Breast epithelium (tissue), 4 donors: ENCODE measurements at regions not wholly inside any gene's neighbourhood (a gene's known extent, or its start where the extent isn't known, plus 50 kb on each side); places are given as distances from the start of the nearest gene placed in this dataset.

Source experiments
- DNase-seq, 2 donors: peaks; one replicate each; pipeline ENCODE4 v3.0.0-alpha.2; 2019; ENCODE audit warnings: low spot score in 2 of 2
- H3K27ac ChIP-seq, 2 donors: fragments of 200-600 bp; sonication (generic) in 1 of 2; one replicate each; pipeline ENCODE4 v1.5.1; 2016 to 2019; ENCODE audit warnings: mild to moderate bottlenecking in 1 of 2
- H3K27me3 ChIP-seq, 2 donors: fragments of 200-600 bp; sonication (generic) in 1 of 2; one replicate each; pipeline versions ENCODE4 v1.5.1 to v1.6.0; 2017 to 2019; ENCODE audit warnings: control low read depth in 1 of 2, mild to moderate bottlenecking in 1 of 2
- H3K36me3 ChIP-seq: fragments of 200-600 bp; one replicate; pipeline ENCODE4 v1.5.1; 2019
- H3K4me1 ChIP-seq, 2 donors: fragments of 200-600 bp; sonication (generic); one replicate each; pipeline ENCODE4 v1.5.1; 2016 to 2019; ENCODE audit warnings: control low read depth in 1 of 2
- H3K4me3 ChIP-seq, 3 donors: fragments of 200-600 bp; sonication (generic); 1 replicate in 2 of 3; 2 replicates in 1 of 3; pipeline ENCODE4 v1.5.1; 2016 to 2019; ENCODE audit warnings: mild to moderate bottlenecking in 3 of 3, moderate library complexity in 2 of 3
- H3K9me3 ChIP-seq, 2 donors: fragments of 200-600 bp; sonication (generic) in 1 of 2; one replicate each; pipeline ENCODE4 v1.5.1; 2016 to 2019; ENCODE audit warnings: control low read depth in 1 of 2
- CTCF ChIP-seq, 3 donors: fragments of 450-650 bp; IDR thresholded peaks; one replicate each; pipeline ENCODE4 v1.5.1; 2016 to 2017; ENCODE audit warnings: antibody characterized with exemption in 3 of 3, mild to moderate bottlenecking in 3 of 3, moderate library complexity in 3 of 3
- POLR2A ChIP-seq: fragments of 450-650 bp; IDR thresholded peaks from one replicate; pipeline ENCODE4 v1.6.1; 2016; ENCODE audit warnings: antibody characterized with exemption, mild to moderate bottlenecking, moderate library complexity
- POLR2AphosphoS5 ChIP-seq, 3 donors: sonication (generic); formaldehyde crosslinking; IDR thresholded peaks; one replicate each; pipeline ENCODE4 v1.6.1; 2017; ENCODE audit warnings: antibody characterized with exemption in 3 of 3
- intact Hi-C: fragments of 100-400 bp; cut with DNase I; formaldehyde crosslinking; loops from one replicate; pipeline ENCODE4 v1.15.1; 2023; ENCODE audit warnings: low total_unique reads

DNA sequence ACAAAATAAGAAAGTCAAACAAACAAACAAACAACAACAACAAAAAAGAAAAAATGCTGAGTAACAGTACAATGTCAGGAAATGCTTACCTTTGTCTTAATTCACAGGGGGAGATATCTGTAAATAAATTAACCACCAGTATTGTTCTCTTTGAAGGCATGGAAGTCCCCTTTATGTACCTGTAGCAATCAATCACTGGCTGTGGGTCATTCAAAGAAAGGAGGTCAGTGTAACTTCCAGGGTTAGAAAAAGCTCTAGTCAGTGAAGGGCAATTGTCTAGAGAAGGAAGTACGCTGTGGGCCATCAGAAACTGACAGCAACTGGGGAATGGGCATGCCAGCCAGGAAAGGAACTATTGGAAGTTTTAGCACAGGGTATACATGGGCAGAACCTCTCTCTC, 121.5 kb upstream of the LUZP2 start:
- intact Hi-C loops, result no loop called here
- no peaks in the 10 kb centered on the region for H3K27me3 ChIP-seq

DNA sequence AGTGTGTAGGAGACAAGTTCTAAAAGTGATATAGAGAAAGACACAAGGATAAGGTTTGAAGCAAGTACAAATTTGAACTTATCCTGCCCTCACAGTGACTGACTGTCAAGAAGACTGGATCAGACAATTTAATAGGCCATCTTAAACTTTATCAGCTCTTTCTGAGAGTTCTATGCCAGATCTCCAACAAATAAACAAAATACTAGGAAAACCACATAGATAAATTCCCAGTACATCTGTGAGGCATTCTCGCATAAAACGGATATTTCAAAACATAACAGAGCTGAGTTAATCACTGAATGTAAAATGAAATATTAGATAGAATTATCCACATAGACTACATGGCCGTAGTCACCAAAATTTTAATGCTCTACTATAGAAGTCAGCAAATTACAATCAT, 120.9 kb upstream of the LUZP2 start:
- H3K27me3 ChIP-seq, result no peaks in the 10 kb centered on the region
- H3K4me3 ChIP-seq, result no peak overlapping the region
- H3K36me3 ChIP-seq, result no peaks in the 10 kb centered on the region
- no peak overlapping the region for H3K27ac ChIP-seq
- no peaks in the 10 kb centered on the region for H3K4me1 ChIP-seq
- intact Hi-C loops, result no loop called here
- no peak for DNase-seq
- H3K9me3 ChIP-seq, result no peaks in the 10 kb centered on the region
- no peak for TF ChIP-seq CTCF (IDR thresholded peaks at IDR 0.05)
- no peak for TF ChIP-seq POLR2AphosphoS5 (IDR thresholded peaks at IDR 0.05)
- TF ChIP-seq POLR2A, result no peak

More for the DNA sequence above, 121.5 kb upstream of the LUZP2 start:
- Histone ChIP-seq H3K27ac (no peak overlapping the region), H3K9me3 (no peaks in the 10 kb centered on the region), H3K36me3 (no peaks in the 10 kb centered on the region), H3K4me3 (no peak overlapping the region), H3K4me1 (no peaks in the 10 kb centered on the region)
- DNase-seq, result no peak
- TF ChIP-seq POLR2A, result no peak
- TF ChIP-seq POLR2AphosphoS5 (IDR thresholded peaks at IDR 0.05), result no peak
- TF ChIP-seq CTCF (IDR thresholded peaks at IDR 0.05), result no peak

DNA sequence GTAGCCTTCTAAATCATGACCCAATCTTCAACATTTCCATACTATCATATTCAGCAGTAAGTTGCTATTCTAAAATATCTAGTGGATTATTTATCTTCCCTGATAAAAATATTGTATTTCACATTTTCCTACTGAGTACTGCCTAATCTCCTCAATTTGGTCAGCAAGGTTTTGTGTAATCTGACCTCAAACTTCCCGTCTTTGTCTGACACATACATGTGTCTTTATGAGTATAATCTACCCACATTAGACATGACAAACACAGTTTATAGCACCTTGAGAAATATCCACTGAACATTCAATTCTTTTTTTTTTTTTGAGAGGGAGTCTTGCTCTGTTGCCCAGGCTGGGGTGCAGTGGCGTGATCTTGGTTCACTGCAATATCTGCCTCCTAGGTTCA, 113.7 kb upstream of the LUZP2 start:
- no peak for DNase-seq
- H3K36me3 ChIP-seq, result no peaks in the 10 kb centered on the region
- H3K4me3 ChIP-seq, result no peak overlapping the region
- no peaks in the 10 kb centered on the region for H3K27me3 ChIP-seq
- H3K27ac ChIP-seq, result no peak overlapping the region
- intact Hi-C loops, result no loop called here
- no peaks in the 10 kb centered on the region for H3K9me3 ChIP-seq
- H3K4me1 ChIP-seq, result no peaks in the 10 kb centered on the region
- TF ChIP-seq POLR2AphosphoS5 (IDR thresholded peaks at IDR 0.05) (no peak), CTCF (IDR thresholded peaks at IDR 0.05) (no peak), POLR2A (no peak)

- Histone ChIP-seq H3K4me1 (no peaks in the 10 kb centered on the region), H3K27ac (no peak overlapping the region), H3K27me3 (no peaks in the 10 kb centered on the region), H3K4me3 (no peak overlapping the region), H3K9me3 (no peaks in the 10 kb centered on the region), H3K36me3 (no peaks in the 10 kb centered on the region)
- DNase-seq, result no peak
- TF ChIP-seq POLR2AphosphoS5 (IDR thresholded peaks at IDR 0.05), result no peak
- TF ChIP-seq POLR2A, result no peak
- TF ChIP-seq CTCF (IDR thresholded peaks at IDR 0.05), result no peak
- intact Hi-C loops, result no loop called here
These were observed 112.6 kb upstream of the LUZP2 start for GRCh38 chr11:24384240-24384639.

- DNase-seq, result no peak
- intact Hi-C loops, result no loop called here
- TF ChIP-seq POLR2AphosphoS5 (IDR thresholded peaks at IDR 0.05), result no peak
- no peak for TF ChIP-seq POLR2A
- TF ChIP-seq CTCF (IDR thresholded peaks at IDR 0.05), result no peak
- Histone ChIP-seq H3K4me1 (no peaks in the 10 kb centered on the region), H3K36me3 (no peaks in the 10 kb centered on the region), H3K27me3 (no peaks in the 10 kb centered on the region), H3K4me3 (no peak overlapping the region), H3K9me3 (no peaks in the 10 kb centered on the region), H3K27ac (no peak overlapping the region)
These were observed 110.1 kb upstream of the LUZP2 start for GRCh38 chr11:24386546-24387397.
